HG02973 (cell line): ENCODE measurements at regions not wholly inside any gene's neighbourhood (a gene's known extent, or its start where the extent isn't known, plus 50 kb on each side); places are given as distances from the start of the nearest gene placed in this dataset.

Experiments
- ATAC-seq: cut with Tn5 transposase; IDR thresholded peaks from one replicate; pipeline ENCODE4 v1.9.1; 2021; ENCODE audit warnings: moderate library complexity; ENCODE audit not compliant: unreplicated experiment

DNA sequence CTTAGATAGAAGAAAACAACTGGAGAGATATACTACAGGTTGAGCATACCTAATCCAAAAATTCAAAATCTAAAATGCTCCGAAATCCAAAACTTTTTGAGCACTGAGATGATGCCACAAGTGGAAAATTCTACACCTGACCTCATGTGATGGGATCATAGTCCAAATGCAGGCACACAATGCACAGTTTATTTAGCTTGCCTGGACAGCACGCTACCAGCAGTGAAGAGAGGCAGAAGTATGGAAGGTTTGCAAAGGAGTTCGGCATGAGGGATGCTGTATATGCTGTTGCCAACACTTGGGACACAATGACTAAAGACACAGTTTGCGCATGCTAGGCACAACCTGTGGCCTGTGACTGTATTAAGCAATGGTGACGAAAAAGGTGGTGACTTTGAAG, 58.1 kb upstream of the CAND1 start:
- ATAC-seq: no peak

DNA sequence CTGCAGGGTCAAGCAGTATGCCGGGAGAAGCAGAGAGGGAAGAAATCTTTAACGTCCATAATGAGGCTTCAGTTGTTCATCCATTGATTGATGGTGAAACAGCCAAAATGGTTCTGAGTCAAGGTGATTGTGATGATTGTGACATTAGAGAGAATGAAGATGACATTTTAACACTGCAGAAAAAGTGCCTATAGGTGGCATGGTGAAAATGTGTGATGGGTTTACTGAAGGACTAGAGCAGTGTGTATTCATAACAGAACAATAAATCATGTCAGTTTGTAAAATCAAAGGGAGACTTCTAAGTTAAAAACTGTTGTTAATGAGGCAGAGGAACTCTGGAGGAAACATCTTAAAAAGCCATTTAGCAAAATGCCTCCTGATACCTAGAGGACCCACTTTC, 57.7 kb upstream of the CAND1 start:
- no peak for ATAC-seq

DNA sequence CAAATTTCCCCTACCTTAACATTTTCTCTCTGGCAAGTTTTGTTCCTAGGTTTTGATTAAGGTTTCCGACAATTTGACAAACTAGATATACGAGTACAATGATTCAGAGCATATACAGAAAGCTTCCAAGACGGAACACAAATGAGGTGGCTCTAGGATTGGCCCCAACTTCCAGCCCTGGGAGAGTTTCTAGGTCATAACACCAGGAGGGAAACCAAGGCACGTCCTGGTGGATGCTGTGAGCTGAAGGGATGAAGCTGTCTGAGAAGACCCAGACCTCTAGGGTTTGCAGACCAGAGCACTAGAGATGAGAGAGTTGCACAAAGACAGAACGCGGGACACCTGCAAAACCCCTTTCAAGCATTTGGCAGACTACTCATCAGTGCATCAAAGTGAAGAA, 51.5 kb upstream of the CAND1 start:
- ATAC-seq: no peak
